Mesothelial cell of epicardium (in vitro differentiated cells): ENCODE measurements at regions not wholly inside any gene's neighbourhood (a gene's known extent, or its start where the extent isn't known, plus 50 kb on each side); places are given as distances from the start of the nearest gene placed in this dataset.

Experiments
- DNase-seq, 2 experiments: peaks; one replicate each; pipeline ENCODE4 v3.0.0; 2021; ENCODE audit warnings: low spot score in 2 of 2; ENCODE audit not compliant: unreplicated experiment in 2 of 2
- H3K27ac Mint-ChIP-seq: 2 replicates; pipeline ENCODE4 v1.8.0; 2021; ENCODE audit warnings: mixed read lengths
- H3K27me3 Mint-ChIP-seq: 2 replicates; pipeline ENCODE4 v1.8.0; 2021; ENCODE audit warnings: low read depth, mixed read lengths
- H3K36me3 Mint-ChIP-seq: 2 replicates; pipeline ENCODE4 v1.8.0; 2021; ENCODE audit warnings: mixed read lengths
- H3K4me1 Mint-ChIP-seq: 2 replicates; pipeline ENCODE4 v1.8.0; 2021; ENCODE audit warnings: mixed read lengths
- H3K4me3 Mint-ChIP-seq: 2 replicates; pipeline ENCODE4 v1.8.0; 2021; ENCODE audit warnings: mild to moderate bottlenecking, moderate library complexity, mixed read lengths
- H3K9me3 Mint-ChIP-seq: 2 replicates; pipeline ENCODE4 v1.8.0; 2021; ENCODE audit warnings: mixed read lengths
- TF ChIP-seq, protein P1 (sequence below): fragments of 200-600 bp; sonication (generic); IDR thresholded peaks from one replicate; pipeline ENCODE4 v1.5.0; 2021; ENCODE audit warnings: antibody characterized with exemption; ENCODE audit not compliant: unreplicated experiment

DNA sequence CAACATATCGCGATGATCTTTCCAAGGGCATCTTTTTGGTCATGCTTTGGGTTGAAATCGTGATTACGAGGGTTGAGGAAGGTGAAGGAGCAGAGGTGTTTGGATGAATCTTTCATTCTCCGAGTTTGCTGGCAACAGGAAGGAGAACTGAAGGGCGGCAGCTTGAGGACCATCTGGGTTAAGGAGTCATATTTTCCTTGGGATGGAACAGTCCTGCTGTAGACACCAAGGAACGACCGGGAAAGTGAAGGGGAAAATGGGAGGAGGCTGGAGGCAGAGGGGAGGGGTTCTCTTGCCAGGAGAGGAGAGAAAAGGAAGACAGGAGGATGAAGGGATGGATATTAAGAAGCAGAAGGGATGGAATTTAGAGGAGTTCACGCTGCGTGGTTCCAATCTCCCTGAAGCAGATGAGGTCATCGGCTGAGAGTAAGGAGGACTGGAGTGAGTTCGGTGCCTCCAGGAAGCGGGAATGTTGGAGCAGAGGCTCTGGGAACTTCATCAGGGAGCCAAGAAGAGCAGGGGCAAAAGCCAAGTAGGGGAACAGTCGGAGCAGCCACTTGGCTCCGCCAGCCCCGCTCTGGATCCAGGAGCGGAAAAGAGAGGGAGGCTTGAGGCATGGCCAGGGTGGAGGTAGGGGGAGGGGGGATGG is 116.6 kb upstream of the GALNT17 start:
- DNase-seq: no peak

DNA sequence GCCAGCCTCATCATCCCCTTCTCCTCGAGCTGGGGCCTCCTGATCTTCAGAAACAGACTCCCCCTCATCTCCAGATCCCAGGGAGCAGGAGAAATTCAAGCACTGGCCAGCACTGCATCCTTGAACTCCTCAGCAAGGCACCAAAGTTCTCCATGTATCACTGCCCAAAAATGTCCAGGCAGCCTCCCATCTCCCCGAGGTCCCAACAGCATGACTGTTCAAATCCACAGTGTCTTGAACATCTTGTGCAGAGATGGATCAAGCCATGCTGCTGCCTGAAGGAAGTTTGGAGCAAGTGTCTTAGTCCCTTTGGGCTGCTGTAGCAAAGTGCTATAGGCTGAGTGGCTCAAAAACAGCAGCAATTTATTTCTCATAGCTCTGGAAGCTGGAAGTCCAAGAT is 115.5 kb upstream of the GALNT17 start:
- Mint-ChIP-seq H3K9me3 (peaks cover 4% of the 10 kb centered on the region), H3K27ac (no peak overlapping the region), H3K4me3 (no peak overlapping the region), H3K36me3 (no peaks in the 10 kb centered on the region), H3K27me3 (peaks cover 16% of the 10 kb centered on the region), H3K4me1 (peaks cover 5% of the 10 kb centered on the region)
- DNase-seq: no peak
- TF ChIP-seq, protein P1, sequence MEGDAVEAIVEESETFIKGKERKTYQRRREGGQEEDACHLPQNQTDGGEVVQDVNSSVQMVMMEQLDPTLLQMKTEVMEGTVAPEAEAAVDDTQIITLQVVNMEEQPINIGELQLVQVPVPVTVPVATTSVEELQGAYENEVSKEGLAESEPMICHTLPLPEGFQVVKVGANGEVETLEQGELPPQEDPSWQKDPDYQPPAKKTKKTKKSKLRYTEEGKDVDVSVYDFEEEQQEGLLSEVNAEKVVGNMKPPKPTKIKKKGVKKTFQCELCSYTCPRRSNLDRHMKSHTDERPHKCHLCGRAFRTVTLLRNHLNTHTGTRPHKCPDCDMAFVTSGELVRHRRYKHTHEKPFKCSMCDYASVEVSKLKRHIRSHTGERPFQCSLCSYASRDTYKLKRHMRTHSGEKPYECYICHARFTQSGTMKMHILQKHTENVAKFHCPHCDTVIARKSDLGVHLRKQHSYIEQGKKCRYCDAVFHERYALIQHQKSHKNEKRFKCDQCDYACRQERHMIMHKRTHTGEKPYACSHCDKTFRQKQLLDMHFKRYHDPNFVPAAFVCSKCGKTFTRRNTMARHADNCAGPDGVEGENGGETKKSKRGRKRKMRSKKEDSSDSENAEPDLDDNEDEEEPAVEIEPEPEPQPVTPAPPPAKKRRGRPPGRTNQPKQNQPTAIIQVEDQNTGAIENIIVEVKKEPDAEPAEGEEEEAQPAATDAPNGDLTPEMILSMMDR: no peak

More for the DNA sequence above, 116.6 kb upstream of the GALNT17 start:
- Mint-ChIP-seq H3K4me3 (no peak overlapping the region), H3K9me3 (peaks cover 4% of the 10 kb centered on the region), H3K27ac (no peak overlapping the region), H3K27me3 (peaks cover 18% of the 10 kb centered on the region), H3K36me3 (no peaks in the 10 kb centered on the region), H3K4me1 (peaks cover 5% of the 10 kb centered on the region)
- TF ChIP-seq, protein P1: no peak

DNA sequence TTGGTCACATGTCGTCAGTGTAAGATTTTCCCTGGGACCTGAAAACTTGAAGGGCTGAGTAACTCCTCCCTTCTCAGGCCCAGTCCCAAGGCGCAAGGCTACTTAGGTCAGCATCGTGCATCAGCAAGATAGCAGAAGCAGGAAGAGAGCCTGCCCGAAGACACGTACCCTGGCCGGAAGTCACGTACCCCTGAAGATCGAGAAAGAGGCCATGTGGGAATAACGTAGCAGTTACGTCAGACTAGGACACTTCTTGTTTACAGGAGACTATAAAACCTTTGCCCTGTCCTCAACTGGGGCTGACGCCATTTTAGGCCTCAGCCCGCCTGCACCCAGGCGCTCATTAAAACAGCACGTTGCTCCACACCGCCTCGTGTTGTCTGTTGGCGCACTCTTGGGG is 114.3 kb upstream of the GALNT17 start:
- no peak overlapping the region for H3K4me3 Mint-ChIP-seq
- no peak for DNase-seq
- peaks cover 4% of the 10 kb centered on the region for H3K9me3 Mint-ChIP-seq
- H3K36me3 Mint-ChIP-seq: no peaks in the 10 kb centered on the region
- H3K4me1 Mint-ChIP-seq: peaks cover 5% of the 10 kb centered on the region
- TF ChIP-seq, protein P1: no peak
- peaks cover 13% of the 10 kb centered on the region for H3K27me3 Mint-ChIP-seq
- H3K27ac Mint-ChIP-seq: no peak overlapping the region

DNA sequence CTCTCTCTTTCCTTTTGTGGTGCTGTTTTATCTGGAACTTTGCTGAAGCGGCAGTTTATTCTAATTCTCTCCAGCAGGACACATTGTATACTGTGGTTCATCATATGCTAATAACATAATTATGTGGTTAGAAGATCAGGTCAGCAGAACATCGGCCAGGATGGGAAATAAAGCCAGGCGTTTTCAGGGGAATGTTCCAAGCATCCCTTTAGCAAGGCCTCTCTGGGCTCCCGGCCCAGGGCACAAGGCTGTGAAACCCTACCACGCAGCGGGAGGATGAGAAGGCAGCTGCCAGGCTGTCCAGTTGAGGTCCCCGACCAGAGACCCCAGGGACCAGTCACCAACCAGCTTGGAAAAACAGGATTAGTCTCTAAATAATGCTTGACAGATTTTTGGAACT is 112.2 kb upstream of the GALNT17 start:
- Mint-ChIP-seq H3K9me3 (peaks cover 8% of the 10 kb centered on the region), H3K36me3 (no peaks in the 10 kb centered on the region), H3K27ac (peak overlapping the region; percentile 18), H3K4me1 (peaks cover 5% of the 10 kb centered on the region), H3K4me3 (no peak overlapping the region), H3K27me3 (peaks cover 4% of the 10 kb centered on the region)
- no peak for DNase-seq
- TF ChIP-seq, protein P1: no peak

DNA sequence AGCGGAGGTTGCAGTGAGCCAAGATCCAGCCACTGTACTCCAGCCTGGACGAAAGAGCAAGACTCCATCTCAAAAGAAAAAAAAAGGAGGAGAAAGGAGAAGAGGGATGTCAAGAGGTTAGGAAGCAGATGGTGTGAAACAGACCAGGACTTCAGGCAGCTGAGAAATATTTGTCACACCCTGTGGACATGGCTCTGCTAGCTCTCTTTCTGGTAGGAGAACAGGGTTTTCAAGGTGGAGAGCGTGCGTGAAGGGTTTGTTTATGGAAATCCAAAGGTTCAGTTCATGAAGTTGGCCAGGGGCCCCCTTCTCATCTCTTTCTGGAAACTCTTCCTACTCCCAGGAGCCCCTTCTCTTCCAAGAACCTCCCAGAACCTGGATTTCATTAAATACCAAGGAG is 110.8 kb upstream of the GALNT17 start:
- DNase-seq: no peak
- Mint-ChIP-seq H3K27ac (no peak overlapping the region), H3K36me3 (no peaks in the 10 kb centered on the region), H3K4me1 (peaks cover 5% of the 10 kb centered on the region), H3K4me3 (no peak overlapping the region), H3K27me3 (no peaks in the 10 kb centered on the region), H3K9me3 (peaks cover 8% of the 10 kb centered on the region)
- TF ChIP-seq, protein P1: no peak

DNA sequence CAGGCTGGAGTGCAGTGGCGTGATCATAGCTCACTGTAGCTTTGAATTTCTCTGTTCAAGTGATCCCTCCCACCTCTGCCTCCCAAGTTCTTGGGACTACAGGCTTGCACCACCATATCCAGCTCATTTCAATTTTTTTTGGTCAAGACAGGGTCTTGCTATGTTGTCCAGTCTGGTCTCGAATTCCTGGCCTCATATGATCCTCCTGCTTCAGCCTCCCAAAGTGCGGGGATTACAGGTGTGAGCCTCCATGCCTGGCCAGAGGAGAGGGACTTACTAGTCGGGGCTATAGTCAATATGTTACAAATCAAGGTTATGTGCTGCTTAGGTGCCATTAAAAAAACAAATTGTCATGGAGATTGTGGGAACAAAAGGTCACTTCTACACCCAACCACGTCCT is 105.3 kb upstream of the GALNT17 start:
- TF ChIP-seq, protein P1: no peak
- DNase-seq: no peak
- Mint-ChIP-seq H3K36me3 (no peaks in the 10 kb centered on the region), H3K4me3 (no peak overlapping the region), H3K27ac (no peak overlapping the region), H3K4me1 (no peaks in the 10 kb centered on the region), H3K9me3 (peaks cover 4% of the 10 kb centered on the region), H3K27me3 (no peaks in the 10 kb centered on the region)
